ENCODE measurements at regions not wholly inside any gene's neighbourhood (a gene's known extent, or its start where the extent isn't known, plus 50 kb on each side); places are given as distances from the start of the nearest gene placed in this dataset.

GRCh38 chr15:88725305-88726210, 77.7 kb upstream of the ACAN start:
- Histone ChIP-seq H3K9me3 (peaks cover 0 to 3% (median 0%) of the 10 kb centered on the region in 4 donors), H3K36me3 (no peaks in the 10 kb centered on the region), H3K27me3 (no peaks in the 10 kb centered on the region), H3K27ac (no peak overlapping the region), H3K4me3 (no peak overlapping the region), H3K4me1 (no peaks in the 10 kb centered on the region)
- no peak for TF ChIP-seq EP300 (IDR thresholded peaks at IDR 0.05)
- no peak for DNase-seq (ENCODE audit: low spot score in 2 of 2)
- WGBS, 2 donors: 73 to 74% methylated on average over 6 of the region's 6 CpGs

- Histone ChIP-seq H3K4me1 (no peaks in the 10 kb centered on the region), H3K9me3 (peaks cover 0 to 3% (median 0%) of the 10 kb centered on the region in 4 donors), H3K4me3 (no peak overlapping the region), H3K36me3 (no peaks in the 10 kb centered on the region), H3K27me3 (no peaks in the 10 kb centered on the region), H3K27ac (no peak overlapping the region)
- no peak for DNase-seq (ENCODE audit: low spot score in 2 of 2)
- TF ChIP-seq POLR2A (IDR thresholded peaks at IDR 0.05) (no peak), CTCF (IDR thresholded peaks at IDR 0.05) (no peak), EP300 (IDR thresholded peaks at IDR 0.05) (no peak)
- 67 to 72% methylated on average over 5 of the region's 5 CpGs for WGBS, 2 donors
Observed at GRCh38 chr15:88727439-88727838, 75.8 kb upstream of the ACAN start.

- no peak for DNase-seq (ENCODE audit: low spot score in 2 of 2)
- TF ChIP-seq EP300 (IDR thresholded peaks at IDR 0.05) (no peak), POLR2A (IDR thresholded peaks at IDR 0.05) (no peak), CTCF (IDR thresholded peaks at IDR 0.05) (no peak)
- WGBS, 2 donors: 65 to 76% methylated on average over 2 of the region's 2 CpGs
- H3K9me3 ChIP-seq: peaks cover 0 to 6% (median 0%) of the 10 kb centered on the region in 4 donors
- no peaks in the 10 kb centered on the region for H3K4me1 ChIP-seq
- no peaks in the 10 kb centered on the region for H3K27me3 ChIP-seq
- H3K36me3 ChIP-seq: no peaks in the 10 kb centered on the region
- no peak overlapping the region for H3K27ac ChIP-seq
- H3K4me3 ChIP-seq: no peak overlapping the region
Observed at GRCh38 chr15:88729581-88729980, 73.7 kb upstream of the ACAN start.

- no peak overlapping the region for H3K27ac ChIP-seq
- H3K9me3 ChIP-seq: peaks cover 0 to 6% (median 0%) of the 10 kb centered on the region in 4 donors
- H3K4me3 ChIP-seq: no peak overlapping the region
- 81 to 89% methylated on average over 3 of the region's 3 CpGs for WGBS, 2 donors
- H3K27me3 ChIP-seq: no peaks in the 10 kb centered on the region
- H3K4me1 ChIP-seq: no peaks in the 10 kb centered on the region
- H3K36me3 ChIP-seq: no peaks in the 10 kb centered on the region
- DNase-seq (ENCODE audit: low spot score in 2 of 2): no peak
- TF ChIP-seq POLR2A (IDR thresholded peaks at IDR 0.05) (no peak), EP300 (IDR thresholded peaks at IDR 0.05) (no peak), CTCF (IDR thresholded peaks at IDR 0.05) (no peak)
Observed at GRCh38 chr15:88730751-88731150, 72.5 kb upstream of the ACAN start.

- WGBS, 2 donors: 85 to 86% methylated on average over 1 of the region's 1 CpG
- Histone ChIP-seq H3K4me3 (no peak overlapping the region), H3K27me3 (no peaks in the 10 kb centered on the region), H3K4me1 (no peaks in the 10 kb centered on the region), H3K36me3 (no peaks in the 10 kb centered on the region), H3K9me3 (peaks cover 0 to 6% (median 0%) of the 10 kb centered on the region in 4 donors), H3K27ac (no peak overlapping the region)
- TF ChIP-seq EP300 (IDR thresholded peaks at IDR 0.05) (no peak), POLR2A (IDR thresholded peaks at IDR 0.05) (no peak), CTCF (IDR thresholded peaks at IDR 0.05) (no peak)
- no peak for DNase-seq (ENCODE audit: low spot score in 2 of 2)
Observed at GRCh38 chr15:88735212-88735611, 68.0 kb upstream of the ACAN start.

Data from tibial nerve (tissue), 4 donors.